Effector memory CD4-positive, alpha-beta T cell (primary cell): ENCODE measurements at regions not wholly inside any gene's neighbourhood (a gene's known extent, or its start where the extent isn't known, plus 50 kb on each side); places are given as distances from the start of the nearest gene placed in this dataset.
"Not testable (repeated sequence)": the region's sequence is repeated elsewhere in the genome, so short reads cannot be mapped to it uniquely, and the experiment has no call there.

Experiments
- DNase-seq, 3 donors: peaks; one replicate each; pipeline ENCODE4 v3.0.0-alpha.2; 2020
- H3K27ac ChIP-seq: 2 replicates; pipeline ENCODE4 v1.7.0; 2013; ENCODE audit warnings: mild to moderate bottlenecking, low read length, moderate library complexity; ENCODE audit not compliant: insufficient read depth, poor library complexity, severe bottlenecking
- H3K27me3 ChIP-seq: replicated peaks from 2 replicates; pipeline ENCODE4 v1.7.0; 2013; ENCODE audit warnings: mild to moderate bottlenecking, low read length; ENCODE audit not compliant: insufficient read depth, control insufficient read depth, poor library complexity, severe bottlenecking
- H3K36me3 ChIP-seq: 2 replicates; pipeline ENCODE4 v1.7.0; 2013; ENCODE audit warnings: mild to moderate bottlenecking, low read length, moderate library complexity; ENCODE audit not compliant: control insufficient read depth, insufficient read depth
- H3K4me1 ChIP-seq: 2 replicates; pipeline ENCODE4 v1.7.0; 2013; ENCODE audit warnings: low read length, mild to moderate bottlenecking; ENCODE audit not compliant: control insufficient read depth, insufficient read depth, poor library complexity, severe bottlenecking
- H3K4me3 ChIP-seq: 2 replicates; pipeline ENCODE4 v1.7.0; 2013; ENCODE audit warnings: low read length, low read depth, mild to moderate bottlenecking; ENCODE audit not compliant: insufficient read depth, poor library complexity, severe bottlenecking
- H3K9me3 ChIP-seq: 2 replicates; pipeline ENCODE4 v1.7.0; 2013; ENCODE audit warnings: mild to moderate bottlenecking, low read length, moderate library complexity; ENCODE audit not compliant: control insufficient read depth

DNA sequence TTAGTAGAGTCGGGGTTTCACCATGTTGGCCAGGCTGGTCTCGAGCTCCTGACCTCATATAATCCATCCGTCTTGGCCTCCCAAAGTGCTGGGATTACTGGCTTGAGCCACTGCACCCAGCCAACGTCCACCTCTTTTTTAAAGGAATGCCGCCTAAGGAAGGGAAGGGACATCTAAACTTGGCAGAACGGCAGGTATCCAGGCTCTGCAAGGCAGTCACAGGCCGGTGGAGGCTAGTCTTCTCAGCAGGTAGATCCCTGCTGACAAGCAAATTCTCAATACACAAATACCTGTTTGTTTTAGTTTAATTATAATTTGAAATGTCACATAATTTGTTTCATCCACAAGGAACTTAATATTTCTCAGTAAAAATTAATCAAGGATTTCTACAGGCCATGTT is 232.0 kb upstream of the HSFY2 start:
- Histone ChIP-seq H3K4me1 (no peaks in the 10 kb centered on the region), H3K9me3 (no peaks in the 10 kb centered on the region), H3K36me3 (no peaks in the 10 kb centered on the region), H3K27me3 (no peaks in the 10 kb centered on the region), H3K4me3 (no peak overlapping the region), H3K27ac (no peak overlapping the region)
- no peak for DNase-seq

DNA sequence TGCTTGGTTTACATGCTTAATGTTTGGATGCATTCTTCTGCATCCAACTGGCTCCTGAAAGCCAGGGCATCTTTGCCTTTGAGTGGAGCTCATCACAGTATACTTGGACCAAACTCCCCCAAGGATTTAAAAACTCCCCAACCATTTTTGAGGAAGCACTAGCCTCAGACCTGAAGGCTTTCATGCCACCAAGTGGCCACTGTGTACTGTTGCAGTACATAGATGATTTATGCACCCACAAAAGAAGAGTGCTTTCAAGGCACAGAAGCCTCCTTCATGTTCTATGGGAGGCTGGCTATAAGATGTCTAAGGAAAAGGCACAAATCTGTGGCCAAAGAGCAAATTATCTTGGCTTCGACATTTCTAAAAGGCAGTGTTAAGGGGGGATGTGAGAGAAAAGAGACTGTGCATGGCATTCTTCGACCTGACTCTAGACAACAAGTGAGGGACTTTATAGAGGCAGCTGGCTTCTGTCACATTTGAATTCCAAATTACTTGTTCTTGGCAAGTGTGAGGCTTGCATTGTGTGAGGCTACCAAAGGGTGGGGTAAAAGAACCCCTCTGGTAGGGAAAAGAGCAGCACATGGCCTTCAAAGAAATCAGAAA is 224.2 kb upstream of the HSFY2 start:
- H3K9me3 ChIP-seq: no peaks in the 10 kb centered on the region
- no peaks in the 10 kb centered on the region for H3K36me3 ChIP-seq
- H3K27me3 ChIP-seq: no peaks in the 10 kb centered on the region
- H3K4me3 ChIP-seq: no peak overlapping the region
- no peak for DNase-seq
- no peaks in the 10 kb centered on the region for H3K4me1 ChIP-seq
- no peak overlapping the region for H3K27ac ChIP-seq

DNA sequence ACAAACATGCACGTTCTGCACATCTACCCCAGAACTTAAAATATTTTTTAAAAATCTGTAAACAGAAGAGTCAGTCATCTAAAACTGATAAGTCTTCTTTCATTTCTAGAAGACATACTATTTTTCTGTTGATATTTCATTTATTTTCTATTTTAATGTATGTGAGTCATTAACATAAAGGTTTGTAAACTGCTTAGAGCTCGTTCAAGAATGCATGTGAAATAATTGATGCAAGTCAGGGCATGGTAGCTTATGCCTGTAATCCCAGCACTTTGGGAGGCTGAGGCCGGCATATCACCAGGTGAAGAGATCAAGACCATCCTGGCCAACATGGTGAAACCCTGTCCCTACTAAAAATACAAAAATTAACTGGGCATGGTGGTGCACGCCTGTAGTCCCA is 219.9 kb upstream of the HSFY2 start:
- Histone ChIP-seq H3K27me3 (no peaks in the 10 kb centered on the region), H3K36me3 (no peaks in the 10 kb centered on the region), H3K27ac (no peak overlapping the region), H3K9me3 (no peaks in the 10 kb centered on the region), H3K4me1 (no peaks in the 10 kb centered on the region), H3K4me3 (no peak overlapping the region)
- DNase-seq: no peak

DNA sequence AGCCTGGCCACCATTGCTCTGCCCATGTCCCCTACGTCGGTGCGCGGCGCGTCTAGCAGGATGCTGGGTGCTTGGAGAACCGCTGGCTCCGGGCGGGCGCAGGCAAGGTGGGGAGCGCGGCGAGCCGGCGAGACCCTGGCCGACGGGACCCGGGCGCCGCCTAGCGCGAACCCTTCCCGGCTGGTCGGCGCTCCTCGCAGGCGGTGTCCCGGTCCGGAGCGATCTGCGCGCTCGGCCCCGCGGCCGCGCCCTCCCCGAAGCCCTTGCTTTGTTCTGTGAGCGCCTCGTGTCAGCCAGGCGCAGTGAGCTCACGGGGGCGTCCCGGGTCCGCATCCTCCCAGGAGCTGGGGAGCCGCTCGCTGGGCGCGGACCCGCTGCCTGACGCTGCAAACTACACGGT is 219.1 kb upstream of the HSFY2 start:
- DNase-seq, H3K27me3 ChIP-seq, H3K4me1 ChIP-seq, H3K4me3 ChIP-seq, H3K27ac ChIP-seq, H3K36me3 ChIP-seq, H3K9me3 ChIP-seq: not testable (repeated sequence)

DNA sequence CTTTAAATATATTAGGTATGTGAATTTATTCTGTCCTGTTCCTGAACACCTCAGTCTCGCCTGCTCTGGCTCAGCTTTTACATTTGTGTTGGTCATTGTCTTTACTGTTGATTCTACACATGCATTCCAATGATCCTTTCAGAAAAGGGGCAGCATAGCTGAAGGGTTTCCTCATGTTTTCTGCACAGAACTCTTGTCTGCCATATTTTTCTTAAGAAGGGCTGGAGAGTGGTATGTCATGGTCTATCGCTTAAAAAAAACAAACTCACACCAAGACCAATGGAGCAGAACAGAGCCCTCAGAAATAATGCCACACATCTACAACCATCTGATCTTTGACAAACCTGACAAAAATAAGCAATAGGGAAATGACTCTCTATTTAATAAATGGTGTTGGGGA is 215.8 kb upstream of the HSFY2 start:
- no peak overlapping the region for H3K4me3 ChIP-seq
- no peaks in the 10 kb centered on the region for H3K4me1 ChIP-seq
- H3K36me3 ChIP-seq: no peaks in the 10 kb centered on the region
- H3K27me3 ChIP-seq: no peaks in the 10 kb centered on the region
- no peak for DNase-seq
- no peak overlapping the region for H3K27ac ChIP-seq
- H3K9me3 ChIP-seq: no peaks in the 10 kb centered on the region

DNA sequence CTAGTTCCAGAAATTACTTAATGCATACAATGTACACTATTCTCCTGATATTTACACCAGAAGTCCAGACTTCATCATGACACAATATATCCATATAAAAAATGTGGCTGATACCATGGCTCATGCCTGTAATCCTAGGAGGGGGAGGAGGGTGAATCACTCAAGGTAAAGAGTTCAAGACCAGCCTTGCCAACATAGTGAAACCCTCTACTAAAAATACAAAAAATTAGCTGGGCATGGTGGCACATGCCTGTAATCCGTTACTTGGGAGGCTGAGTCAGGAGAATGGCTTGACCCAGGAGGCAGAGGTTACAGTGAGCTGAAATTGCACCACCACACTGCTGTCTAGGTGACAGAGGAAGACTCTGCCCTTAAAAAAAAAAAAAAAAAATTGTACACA is 192.5 kb upstream of the HSFY2 start:
- Histone ChIP-seq H3K36me3 (no peaks in the 10 kb centered on the region), H3K27ac (no peak overlapping the region), H3K4me3 (no peak overlapping the region), H3K4me1 (no peaks in the 10 kb centered on the region), H3K9me3 (no peaks in the 10 kb centered on the region), H3K27me3 (no peaks in the 10 kb centered on the region)
- no peak for DNase-seq

DNA sequence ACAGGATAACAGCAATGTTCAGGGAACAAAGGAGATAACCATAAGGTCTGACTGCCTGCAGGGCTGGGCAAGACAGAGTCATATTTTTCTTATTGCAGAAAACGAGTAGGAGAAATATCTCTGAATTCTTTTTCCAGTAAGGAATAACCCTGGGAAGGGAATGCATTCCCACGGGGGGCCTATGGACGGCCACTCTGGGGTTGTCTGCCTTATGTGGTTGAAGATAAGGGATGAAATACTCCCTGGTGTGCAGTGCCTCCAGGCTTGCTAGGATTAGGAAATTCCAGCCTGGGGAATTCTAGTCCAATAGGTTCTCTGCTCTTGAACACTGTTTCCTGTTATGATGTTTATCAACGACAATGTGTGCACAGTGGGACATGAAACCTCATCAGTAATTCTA is 185.3 kb upstream of the HSFY2 start:
- Histone ChIP-seq H3K27me3 (no peaks in the 10 kb centered on the region), H3K4me3 (no peak overlapping the region), H3K27ac (no peak overlapping the region), H3K36me3 (no peaks in the 10 kb centered on the region), H3K9me3 (no peaks in the 10 kb centered on the region), H3K4me1 (no peaks in the 10 kb centered on the region)
- DNase-seq: no peak

DNA sequence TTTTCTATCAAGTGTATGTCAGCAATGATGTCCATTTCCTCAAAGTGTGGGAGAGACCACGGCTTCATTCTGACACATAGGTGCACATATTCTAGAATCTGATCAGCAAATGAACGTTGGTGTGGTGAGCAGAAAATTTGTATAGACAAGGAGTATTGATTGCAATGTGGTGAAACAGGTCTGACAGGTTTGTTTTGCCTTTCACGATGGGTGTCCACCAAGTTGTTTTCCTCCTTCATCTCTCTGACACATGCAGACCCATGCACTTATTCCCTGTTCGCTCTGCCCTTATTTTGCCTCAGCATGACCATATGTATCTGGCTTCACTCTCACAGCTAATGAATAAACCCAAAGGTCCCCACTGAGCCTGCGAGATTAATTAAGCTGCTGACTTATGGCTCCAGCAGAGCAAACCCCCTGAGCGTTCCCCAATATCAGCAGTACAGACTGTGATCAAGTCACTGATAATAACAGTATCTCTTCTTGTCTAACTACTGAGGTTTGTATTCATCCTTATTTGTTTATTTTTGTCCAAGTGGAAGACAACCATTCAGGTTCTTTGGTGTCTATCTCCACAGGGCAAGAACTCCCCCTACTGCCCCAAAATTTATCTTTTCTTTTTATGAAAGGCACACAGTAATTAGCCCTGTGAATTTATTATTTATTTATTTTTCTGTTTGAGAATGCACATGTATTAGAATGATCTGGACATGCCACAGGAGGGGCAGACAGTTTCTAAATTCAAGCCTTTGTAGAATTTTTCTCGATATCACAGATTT is 178.3 kb upstream of the HSFY2 start:
- DNase-seq: no peak

DNA sequence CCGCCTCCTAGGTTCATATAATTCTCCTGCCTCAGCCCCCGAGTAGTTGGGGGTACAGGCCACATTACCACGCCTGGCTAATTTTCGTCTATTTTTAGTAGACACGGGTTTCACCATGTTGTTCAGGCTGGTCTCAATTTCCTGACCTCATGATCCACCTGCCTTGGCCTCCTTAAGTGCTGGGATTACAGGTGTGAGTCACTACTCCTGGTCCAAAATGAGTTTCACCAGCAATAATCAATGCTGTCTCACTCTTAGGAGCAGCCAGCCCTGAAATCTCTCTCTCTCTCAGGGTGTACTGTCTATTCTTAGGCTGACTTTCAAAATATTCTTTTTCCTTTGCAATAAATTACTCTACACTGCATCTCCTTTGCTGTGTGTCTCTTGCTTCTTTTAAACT is 177.5 kb upstream of the HSFY2 start:
- no peak overlapping the region for H3K4me3 ChIP-seq
- no peaks in the 10 kb centered on the region for H3K36me3 ChIP-seq
- H3K4me1 ChIP-seq: no peaks in the 10 kb centered on the region
- no peaks in the 10 kb centered on the region for H3K27me3 ChIP-seq
- no peaks in the 10 kb centered on the region for H3K9me3 ChIP-seq
- no peak overlapping the region for H3K27ac ChIP-seq
- DNase-seq: no peak

More for the DNA sequence above, 178.3 kb upstream of the HSFY2 start:
- Histone ChIP-seq H3K4me3 (no peak overlapping the region), H3K4me1 (no peaks in the 10 kb centered on the region), H3K27me3 (no peaks in the 10 kb centered on the region), H3K9me3 (no peaks in the 10 kb centered on the region), H3K36me3 (no peaks in the 10 kb centered on the region), H3K27ac (no peak overlapping the region)

DNA sequence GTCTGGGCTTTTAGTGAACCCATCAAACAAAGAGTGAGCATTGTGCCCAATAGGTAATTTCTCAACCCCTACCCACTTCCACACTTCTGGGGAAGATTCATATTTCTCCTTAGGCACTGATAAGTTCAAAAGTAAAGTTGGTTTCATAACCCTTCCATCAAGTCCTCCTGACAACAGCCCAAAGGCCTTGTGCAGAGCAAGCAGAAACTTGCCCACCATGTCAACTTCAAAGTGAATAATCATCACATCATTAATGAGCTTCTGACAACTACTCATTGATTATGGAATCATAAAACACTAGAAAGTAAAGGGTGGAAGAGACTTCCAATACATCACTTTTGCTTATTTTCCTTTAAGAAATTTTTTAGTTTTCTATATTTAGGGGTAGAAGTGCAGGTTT is 163.3 kb upstream of the HSFY2 start:
- Histone ChIP-seq H3K4me1 (no peaks in the 10 kb centered on the region), H3K9me3 (no peaks in the 10 kb centered on the region)

More for the DNA sequence above, 163.3 kb upstream of the HSFY2 start:
- Histone ChIP-seq H3K36me3 (no peaks in the 10 kb centered on the region), H3K27me3 (no peaks in the 10 kb centered on the region), H3K27ac (no peak overlapping the region), H3K4me3 (no peak overlapping the region)
- DNase-seq: no peak
